Upper lobe of right lung (tissue), 1 donor: ENCODE measurements at regions not wholly inside any gene's neighbourhood (a gene's known extent, or its start where the extent isn't known, plus 50 kb on each side); places are given as distances from the start of the nearest gene placed in this dataset.

Source experiments
- ATAC-seq: fragments of 200-7000 bp; cut with Tn5 transposase; one replicate; pipeline ENCODE4 v1.9.1; 2020; ENCODE audit warnings: mild to moderate bottlenecking, moderate library complexity
- DNase-seq: peaks from one replicate; pipeline ENCODE4 v3.0.0-alpha.2; 2020
- H3K27ac ChIP-seq: fragments of 200-600 bp; one replicate; pipeline ENCODE4 v1.8.0; 2022
- H3K27me3 ChIP-seq: fragments of 200-600 bp; one replicate; pipeline ENCODE4 v1.8.0; 2022; ENCODE audit warnings: mild to moderate bottlenecking
- H3K36me3 ChIP-seq: fragments of 200-600 bp; one replicate; pipeline ENCODE4 v1.8.0; 2022
- H3K4me1 ChIP-seq: fragments of 200-600 bp; one replicate; pipeline ENCODE4 v1.8.0; 2022
- H3K4me3 ChIP-seq: fragments of 200-600 bp; one replicate; pipeline ENCODE4 v1.8.0; 2022; ENCODE audit warnings: mild to moderate bottlenecking
- H3K9me3 ChIP-seq: fragments of 200-600 bp; one replicate; pipeline ENCODE4 v1.8.0; 2022
- intact Hi-C: fragments of 100-400 bp; cut with DNase I; formaldehyde crosslinking; loops from one replicate; pipeline ENCODE4 v1.11.0; 2022
- TF ChIP-seq, protein P1 (sequence below): fragments of 200-600 bp; IDR thresholded peaks from one replicate; pipeline ENCODE4 v1.8.0; 2022; ENCODE audit warnings: antibody characterized with exemption
- donor health status: DM: no; HTN: yes; CAD: no; lungs with severe emphysema.

DNA sequence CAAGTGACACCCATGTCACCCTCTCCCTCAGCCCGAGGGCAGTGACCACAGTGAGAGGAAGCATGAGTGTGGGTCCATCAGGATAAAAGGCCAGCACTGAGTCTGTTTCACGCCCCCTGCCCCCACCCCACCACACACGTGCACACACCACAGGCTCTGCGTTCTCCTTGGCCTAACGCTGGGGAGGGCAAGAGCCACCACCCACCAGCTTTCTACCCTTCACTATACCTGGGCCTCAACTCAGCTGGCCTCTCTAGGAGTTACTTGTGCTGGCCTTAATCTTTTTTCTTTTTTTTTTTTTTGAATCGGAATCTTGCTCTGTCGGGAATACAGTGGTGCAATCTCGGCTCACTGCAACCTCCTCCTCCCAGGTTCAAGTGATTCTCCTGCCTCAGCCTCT is 140.5 kb downstream of the ZFP36L2 start:
- intact Hi-C loops: no loop called here
- peaks cover 59% of the 10 kb centered on the region for H3K4me1 ChIP-seq
- no peak for DNase-seq

DNA sequence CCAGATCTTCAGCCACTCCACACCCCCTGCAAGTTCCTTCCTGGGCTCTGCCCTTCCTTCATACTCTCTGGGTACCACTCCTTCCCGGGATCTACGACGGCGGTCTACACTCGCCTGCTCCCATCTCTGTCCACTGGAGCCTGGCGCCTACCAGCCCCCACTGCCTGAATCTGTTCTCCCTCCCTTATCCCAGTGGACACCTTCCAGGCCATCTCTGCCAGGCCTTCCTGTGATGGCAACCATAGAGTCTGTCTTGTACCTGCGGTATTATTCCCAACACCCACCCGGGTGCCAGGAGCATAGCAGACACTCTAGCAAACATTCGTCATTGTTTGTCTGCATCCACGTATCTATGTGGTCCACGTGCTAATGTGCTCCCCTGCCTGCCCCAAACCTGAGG is 140.9 kb downstream of the ZFP36L2 start:
- ATAC-seq (no peak), DNase-seq (no peak)
- no peaks in the 10 kb centered on the region for H3K27me3 ChIP-seq
- H3K36me3 ChIP-seq: no peaks in the 10 kb centered on the region
- peak overlapping the region; percentile 88 for H3K27ac ChIP-seq
- H3K9me3 ChIP-seq: no peaks in the 10 kb centered on the region
- peaks cover 59% of the 10 kb centered on the region for H3K4me1 ChIP-seq
- H3K4me3 ChIP-seq: no peak overlapping the region
- intact Hi-C loops: no loop called here
- TF ChIP-seq, protein P1, sequence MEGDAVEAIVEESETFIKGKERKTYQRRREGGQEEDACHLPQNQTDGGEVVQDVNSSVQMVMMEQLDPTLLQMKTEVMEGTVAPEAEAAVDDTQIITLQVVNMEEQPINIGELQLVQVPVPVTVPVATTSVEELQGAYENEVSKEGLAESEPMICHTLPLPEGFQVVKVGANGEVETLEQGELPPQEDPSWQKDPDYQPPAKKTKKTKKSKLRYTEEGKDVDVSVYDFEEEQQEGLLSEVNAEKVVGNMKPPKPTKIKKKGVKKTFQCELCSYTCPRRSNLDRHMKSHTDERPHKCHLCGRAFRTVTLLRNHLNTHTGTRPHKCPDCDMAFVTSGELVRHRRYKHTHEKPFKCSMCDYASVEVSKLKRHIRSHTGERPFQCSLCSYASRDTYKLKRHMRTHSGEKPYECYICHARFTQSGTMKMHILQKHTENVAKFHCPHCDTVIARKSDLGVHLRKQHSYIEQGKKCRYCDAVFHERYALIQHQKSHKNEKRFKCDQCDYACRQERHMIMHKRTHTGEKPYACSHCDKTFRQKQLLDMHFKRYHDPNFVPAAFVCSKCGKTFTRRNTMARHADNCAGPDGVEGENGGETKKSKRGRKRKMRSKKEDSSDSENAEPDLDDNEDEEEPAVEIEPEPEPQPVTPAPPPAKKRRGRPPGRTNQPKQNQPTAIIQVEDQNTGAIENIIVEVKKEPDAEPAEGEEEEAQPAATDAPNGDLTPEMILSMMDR: no peak

More for the DNA sequence above, 140.5 kb downstream of the ZFP36L2 start:
- Histone ChIP-seq H3K4me3 (no peak overlapping the region), H3K27ac (peak overlapping the region; percentile 88), H3K27me3 (no peaks in the 10 kb centered on the region), H3K36me3 (no peaks in the 10 kb centered on the region), H3K9me3 (peaks cover 2% of the 10 kb centered on the region)
- TF ChIP-seq, protein P1: no peak
- no peak for ATAC-seq

DNA sequence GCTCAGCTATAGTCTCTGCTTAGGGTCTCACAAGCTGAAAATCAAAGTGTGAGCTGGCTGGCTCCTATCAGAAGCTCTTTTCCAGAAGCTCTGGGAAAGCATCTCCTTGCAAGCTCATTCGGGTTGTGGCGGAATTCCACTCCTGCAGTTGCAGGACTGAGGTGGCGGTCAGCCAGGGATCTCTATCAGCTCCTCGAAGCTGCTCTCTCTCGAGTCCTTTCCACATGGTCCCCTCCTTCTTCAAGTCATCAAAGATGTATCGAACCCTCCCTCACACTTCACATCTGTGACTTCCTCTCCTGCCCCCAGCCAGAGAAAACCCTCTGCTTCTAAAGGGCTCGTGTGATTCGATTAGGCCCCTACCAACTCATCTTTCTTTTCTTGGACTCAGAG is 141.7 kb downstream of the ZFP36L2 start:
- Histone ChIP-seq H3K27me3 (no peaks in the 10 kb centered on the region), H3K4me3 (no peak overlapping the region), H3K27ac (peak overlapping the region; percentile 88), H3K36me3 (no peaks in the 10 kb centered on the region), H3K4me1 (peaks cover 59% of the 10 kb centered on the region), H3K9me3 (no peaks in the 10 kb centered on the region)
- intact Hi-C loops: no loop called here
- ATAC-seq (no peak), DNase-seq (no peak)
- TF ChIP-seq, protein P1: no peak

DNA sequence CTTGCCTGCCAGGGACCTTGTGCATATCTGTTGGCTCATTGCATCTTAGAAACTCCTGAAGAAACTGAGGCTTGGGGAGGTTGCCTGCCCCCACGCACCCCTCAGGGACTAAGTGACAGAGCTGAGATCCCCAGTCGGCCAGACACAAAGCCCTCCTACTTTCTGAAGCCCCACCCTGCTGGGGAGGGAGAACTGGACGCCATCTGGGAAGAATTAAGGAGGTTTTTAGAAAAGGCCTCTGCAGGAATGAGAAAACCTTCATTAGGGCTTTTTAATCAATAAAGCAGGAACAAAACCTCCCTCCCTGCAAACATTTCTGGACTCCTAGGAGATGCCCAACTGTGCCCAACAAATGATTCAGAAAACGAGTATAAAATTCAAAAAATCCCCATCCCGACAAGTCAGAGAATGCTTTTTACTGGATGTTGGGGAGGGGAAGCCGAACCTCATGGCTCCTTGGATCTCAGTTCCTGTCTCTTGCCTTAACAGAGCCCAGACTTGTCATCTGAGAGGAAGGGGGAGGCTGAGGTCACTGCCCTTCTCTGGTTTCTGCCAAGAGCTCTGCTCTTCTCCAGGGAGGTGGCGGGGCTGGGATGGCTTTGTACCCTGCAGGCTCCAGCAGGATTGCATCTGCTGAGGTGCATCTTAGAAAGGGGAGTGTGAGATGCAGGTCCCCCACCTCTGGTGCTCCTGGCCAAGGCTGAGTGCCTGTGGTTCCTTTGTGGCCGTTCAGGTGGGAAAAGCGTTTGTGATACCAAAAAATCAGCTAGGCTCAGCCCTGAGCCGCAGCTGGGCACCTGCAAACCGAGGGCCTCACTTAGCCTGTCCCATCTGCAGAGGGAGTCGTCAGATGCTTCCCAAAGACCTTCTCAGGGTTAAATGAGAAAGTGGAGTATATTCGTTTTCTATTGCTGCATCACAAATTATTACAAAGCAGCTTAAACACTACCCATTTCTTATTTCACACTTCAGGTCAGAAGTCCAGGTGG is 142.4 kb downstream of the ZFP36L2 start:
- intact Hi-C loops: no loop called here
- no peak for DNase-seq
- TF ChIP-seq, protein P1: no peak
- Histone ChIP-seq H3K36me3 (no peaks in the 10 kb centered on the region), H3K4me3 (no peak overlapping the region), H3K27me3 (no peaks in the 10 kb centered on the region), H3K4me1 (peaks cover 59% of the 10 kb centered on the region), H3K27ac (peak overlapping the region; percentile 88), H3K9me3 (no peaks in the 10 kb centered on the region)
- ATAC-seq: peak; percentile 34

DNA sequence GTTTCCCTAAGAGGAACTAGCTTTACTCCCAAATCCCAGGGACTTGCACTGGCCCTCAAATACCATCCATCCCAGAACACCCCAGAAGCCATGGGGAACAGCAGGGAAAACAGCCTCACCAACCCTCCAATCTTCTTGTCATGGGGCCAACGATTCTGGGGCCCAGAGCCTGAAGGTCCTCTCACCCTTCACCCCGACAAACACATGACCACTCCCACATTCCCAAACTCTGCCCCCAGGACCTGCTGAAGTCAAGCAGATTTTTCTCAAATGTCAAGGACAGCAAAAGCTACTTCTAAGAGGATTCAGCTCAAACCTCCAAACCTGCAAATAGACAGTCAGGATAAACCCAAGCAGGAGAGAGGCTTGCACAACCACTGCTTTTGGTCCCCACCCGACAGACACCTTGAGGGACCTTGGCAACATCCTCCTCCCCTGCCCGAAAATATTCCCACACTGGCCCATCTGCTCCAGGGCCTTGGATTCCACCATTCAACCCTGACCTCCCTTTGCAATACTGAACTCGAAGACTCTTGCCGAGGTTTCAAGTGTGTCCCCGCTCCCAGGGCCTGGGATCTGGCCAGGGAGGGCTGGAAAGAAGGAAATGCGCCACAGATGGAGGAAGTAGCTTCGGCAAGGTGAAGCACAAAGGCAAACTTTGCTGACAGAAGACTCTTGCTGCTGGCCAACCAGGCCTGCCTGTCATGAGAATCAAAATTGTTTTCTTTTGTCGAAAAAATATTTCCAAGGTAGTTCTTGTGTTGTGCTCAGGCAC is 143.3 kb downstream of the ZFP36L2 start:
- ATAC-seq: peak; percentile 15
- no peaks in the 10 kb centered on the region for H3K9me3 ChIP-seq
- peak overlapping the region; percentile 66 for H3K27ac ChIP-seq
- no peaks in the 10 kb centered on the region for H3K36me3 ChIP-seq
- H3K27me3 ChIP-seq: no peaks in the 10 kb centered on the region
- TF ChIP-seq, protein P1: no peak
- peaks cover 59% of the 10 kb centered on the region for H3K4me1 ChIP-seq
- intact Hi-C loops: no loop called here
- H3K4me3 ChIP-seq: no peak overlapping the region
- no peak for DNase-seq
